Stimulated activated CD4-positive, alpha-beta T cell treated with anti-CD3 and anti-CD28 coated beads, TNF-alpha, amount 100 ng/mL, for 48 hours (primary cell): ENCODE measurements at regions not wholly inside any gene's neighbourhood (a gene's known extent, or its start where the extent isn't known, plus 50 kb on each side); places are given as distances from the start of the nearest gene placed in this dataset.
A peak's percentile ranks its signal among the peaks of the same experiment; 100 is the strongest.
"Not testable (repeated sequence)": the region's sequence is repeated elsewhere in the genome, so short reads cannot be mapped to it uniquely, and the experiment has no call there.

Experiments
- DNase-seq, 3 donors: peaks; one replicate each; pipeline ENCODE4 v3.0.0-alpha.2; 2020; ENCODE audit warnings: low read depth in 3 of 3

DNA sequence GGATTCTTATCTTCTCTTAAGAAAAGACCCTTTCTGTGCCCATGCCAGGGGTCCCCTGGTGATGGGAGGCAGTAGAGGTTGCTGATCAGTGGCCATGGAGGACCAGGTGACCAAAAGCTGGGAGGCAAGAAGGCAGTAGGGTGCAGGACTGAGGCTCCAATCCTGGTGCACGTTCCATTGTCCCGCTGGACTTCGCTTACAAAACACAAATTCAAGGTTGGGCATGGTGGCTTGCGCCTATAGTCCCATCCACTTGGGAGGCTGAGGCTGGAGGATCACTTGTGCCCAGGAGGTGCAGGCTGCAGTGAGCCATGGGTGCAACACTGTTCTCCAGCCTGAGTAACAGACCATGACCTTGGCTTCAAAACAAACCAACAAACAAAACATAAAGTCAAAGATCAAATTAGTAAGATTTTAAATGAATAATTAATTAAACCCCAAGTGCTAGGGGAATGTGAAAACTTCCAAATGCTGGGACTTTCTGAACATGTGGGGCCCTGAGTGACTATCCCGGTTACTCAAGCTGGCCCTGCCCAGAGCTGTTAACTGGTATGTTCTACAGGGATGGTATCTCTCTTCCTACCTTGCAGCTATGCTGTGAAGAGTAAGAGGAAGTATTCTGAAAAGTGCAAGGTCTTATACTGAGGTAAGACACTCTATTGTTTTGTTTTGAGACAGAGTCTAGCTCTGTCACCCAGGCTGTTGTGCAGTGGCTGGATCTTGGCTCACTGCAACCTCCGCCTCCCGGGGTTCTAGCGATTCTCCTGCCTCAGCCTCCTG, 97.6 kb downstream of the LYZL2 start:
- no peak for DNase-seq

- peak; percentile 35 to 64 (median 58) for DNase-seq
Observed at GRCh38 chr10:30529373-30529998, 95.5 kb downstream of the MAP3K8 start.

DNA sequence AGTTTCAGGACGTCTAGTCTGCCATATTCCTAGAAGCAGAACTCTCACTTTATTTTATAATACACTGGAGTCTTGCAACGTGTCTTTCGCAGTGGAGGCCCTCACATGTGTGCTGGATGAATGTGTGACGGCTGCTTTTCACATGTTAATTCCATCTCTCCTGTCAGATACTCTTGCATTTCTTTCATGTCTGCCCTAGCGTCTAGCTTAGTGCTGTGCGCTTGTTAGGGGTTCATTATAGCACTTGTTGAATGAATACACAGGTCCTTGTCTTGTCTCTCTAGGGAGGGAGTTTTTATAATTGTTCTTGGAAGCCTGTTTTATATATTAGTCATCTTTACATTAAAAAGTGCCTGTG, 94.4 kb downstream of the MAP3K8 start:
- DNase-seq = no peak

DNA sequence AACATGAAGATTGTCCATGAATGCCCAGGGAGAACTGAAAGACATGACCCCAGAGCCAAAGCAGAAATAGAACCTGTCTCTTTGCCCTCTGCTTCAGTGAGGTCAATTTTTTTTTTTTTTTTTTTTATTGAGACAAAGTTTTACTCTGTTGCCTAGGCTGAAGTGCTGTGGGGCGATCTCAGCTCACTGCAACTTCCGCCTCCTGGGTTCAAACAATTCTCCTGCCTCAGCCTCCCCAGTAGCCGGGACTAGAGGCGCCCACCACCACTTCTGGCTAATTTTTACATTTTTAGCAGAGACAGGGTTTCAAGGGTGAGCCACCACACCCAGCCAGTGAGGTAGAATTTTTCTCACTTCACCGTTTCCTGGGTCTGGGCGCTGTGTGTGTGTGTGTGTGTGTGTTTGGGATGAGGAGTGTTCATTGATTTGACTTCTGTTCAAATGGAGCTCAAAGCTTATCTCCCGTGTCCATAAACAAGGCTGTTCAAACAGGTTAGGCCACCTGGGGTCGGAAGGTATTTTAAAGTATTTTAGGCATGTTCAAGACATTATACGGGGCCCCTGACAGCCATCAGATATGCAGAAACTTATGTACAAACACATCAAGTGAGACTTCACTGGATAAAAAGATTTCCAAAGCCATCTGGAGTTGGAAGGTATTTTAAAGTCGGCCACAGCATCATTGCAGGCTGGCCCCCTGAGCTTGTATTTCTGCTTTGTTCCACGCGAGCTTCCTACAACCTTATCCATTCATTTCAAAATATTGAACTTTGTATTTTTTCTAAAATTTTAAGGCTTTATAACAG, 93.8 kb downstream of the MAP3K8 start:
- DNase-seq = no peak

GRCh38 chr10:30522661-30523078, 88.7 kb downstream of the MAP3K8 start:
- not testable (repeated sequence) for DNase-seq

GRCh38 chr10:30518907-30519306, 84.9 kb downstream of the MAP3K8 start:
- DNase-seq = no peak
